Iris pigment epithelial cell (primary cell): ENCODE measurements at regions not wholly inside any gene's neighbourhood (a gene's known extent, or its start where the extent isn't known, plus 50 kb on each side); places are given as distances from the start of the nearest gene placed in this dataset.

Experiments
- DNase-seq: peaks from one replicate; pipeline ENCODE4 v3.0.0-alpha.2; 2011; ENCODE audit warnings: low read depth

DNA sequence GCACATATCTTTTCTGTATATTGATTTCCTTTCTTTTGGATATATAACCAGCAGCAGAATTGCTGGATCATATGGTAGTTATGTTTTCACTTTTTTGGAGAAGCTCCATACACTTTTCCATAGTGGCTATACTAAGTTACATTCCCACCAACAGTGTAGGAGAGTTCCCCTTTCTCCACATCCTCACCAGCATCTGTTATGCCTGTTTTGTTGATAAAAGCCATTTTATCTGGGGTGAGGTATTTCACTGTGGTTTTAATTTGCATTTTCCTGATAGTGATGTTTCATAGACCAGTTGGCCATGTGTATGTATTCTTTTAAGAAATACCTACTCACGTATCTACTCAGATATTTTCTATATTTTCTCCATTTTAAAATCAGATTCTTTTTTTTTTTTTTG is 419.3 kb upstream of the FAT3 start:
- no peak for DNase-seq

- no peak for DNase-seq
Measured at GRCh38 chr11:91804042-91804441, 420.6 kb upstream of the FAT3 start.

GRCh38 chr11:91802475-91802874 is 422.1 kb upstream of the FAT3 start:
- DNase-seq, result no peak

- DNase-seq, result no peak
Measured at GRCh38 chr11:91800208-91800914, 424.3 kb upstream of the FAT3 start.

DNA sequence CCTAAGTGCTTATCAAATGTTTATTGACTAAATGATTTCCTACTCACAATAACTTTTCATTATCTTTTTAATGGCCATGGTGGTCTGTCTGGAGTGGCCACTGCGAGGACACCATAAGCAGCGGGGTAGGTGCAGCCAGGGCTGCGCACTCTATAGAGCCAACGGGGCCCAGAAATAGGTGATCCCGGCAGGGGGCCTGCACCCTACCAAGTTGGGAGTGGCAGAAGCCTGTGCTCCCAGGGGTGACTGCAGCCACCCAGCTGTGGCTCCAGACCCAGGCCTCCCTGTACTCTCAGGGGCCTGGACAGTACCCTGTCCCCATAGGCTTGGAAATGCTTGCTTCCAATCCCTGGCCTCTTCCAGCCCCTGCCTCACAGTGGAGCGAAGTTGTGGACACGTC is 426.4 kb upstream of the FAT3 start:
- DNase-seq, result no peak

DNA sequence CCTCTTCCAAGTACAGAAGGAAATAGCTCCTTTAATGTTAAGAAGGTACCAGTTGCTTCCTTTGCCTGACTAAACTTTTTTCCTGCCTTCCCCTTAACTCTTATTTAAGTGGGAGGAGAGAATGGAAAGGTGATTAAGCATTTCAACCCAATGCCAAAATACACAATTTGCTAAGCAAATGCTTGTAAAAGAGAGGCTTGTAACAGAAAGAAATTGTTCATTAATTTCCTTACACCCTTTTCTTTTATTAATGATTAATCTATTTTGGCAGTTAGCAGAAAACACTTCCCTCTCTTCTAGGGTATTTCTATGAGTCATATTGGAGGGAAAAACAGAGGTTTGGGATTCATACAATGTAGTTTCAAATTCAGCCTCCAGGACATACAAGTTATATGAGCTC is 427.6 kb upstream of the FAT3 start:
- DNase-seq, result no peak

GRCh38 chr11:91795139-91795887 is 429.3 kb upstream of the FAT3 start:
- no peak for DNase-seq

DNA sequence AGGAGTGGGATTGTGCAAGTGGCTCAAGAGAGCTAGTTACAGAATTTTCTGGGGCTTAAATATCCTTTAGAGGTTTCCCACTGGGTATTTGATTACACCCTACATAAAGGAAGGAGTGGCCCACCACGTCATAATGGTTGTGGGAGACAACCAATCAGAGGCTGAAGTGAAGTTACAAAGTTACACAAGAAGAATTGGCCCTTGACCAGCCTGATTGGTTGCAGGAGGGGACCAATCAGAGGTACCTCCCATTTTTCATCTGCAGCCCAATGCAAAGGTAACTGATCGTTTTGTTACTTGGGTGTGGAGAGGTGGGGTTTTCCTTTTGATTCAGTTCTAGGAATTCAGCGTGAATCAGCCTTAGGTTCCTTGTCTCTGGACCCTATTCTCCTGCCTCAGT is 430.5 kb upstream of the FAT3 start:
- DNase-seq, result no peak

GRCh38 chr11:91792779-91793262 is 431.8 kb upstream of the FAT3 start:
- no peak for DNase-seq

DNA sequence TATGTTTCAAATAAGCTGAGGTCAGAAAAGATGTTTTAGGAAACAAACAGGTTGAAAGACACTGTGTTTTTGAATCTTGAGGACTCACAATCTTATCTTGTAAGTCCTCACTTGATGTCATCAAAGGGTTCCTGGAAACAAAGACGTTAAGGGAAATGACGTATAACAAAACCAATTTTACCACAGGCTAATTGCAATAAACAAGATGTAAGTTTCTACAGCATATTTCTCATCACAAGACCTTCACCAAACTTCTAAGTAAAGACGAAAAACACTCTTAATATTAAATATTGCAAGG is 433.5 kb upstream of the FAT3 start:
- no peak for DNase-seq

GRCh38 chr11:91790346-91791170 is 434.1 kb upstream of the FAT3 start:
- no peak for DNase-seq

DNA sequence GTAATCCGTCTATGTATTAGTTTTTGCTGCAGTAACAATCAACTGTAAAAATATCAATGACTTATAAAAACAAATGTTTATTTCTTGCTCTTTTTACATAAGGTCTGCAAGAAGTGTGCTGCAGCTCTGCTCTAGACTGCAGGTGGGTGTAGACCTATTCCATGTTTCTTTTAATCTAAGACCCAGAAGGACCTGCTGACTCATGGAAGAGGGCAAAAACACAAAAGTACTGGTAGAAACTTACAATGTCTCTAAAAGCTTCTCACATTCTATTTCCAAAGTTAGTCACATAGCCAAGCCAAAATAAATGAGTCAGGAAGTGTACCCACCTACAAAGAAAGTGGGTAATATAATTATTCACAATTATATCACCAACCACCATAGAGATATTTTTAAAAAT is 435.9 kb upstream of the FAT3 start:
- DNase-seq, result no peak

GRCh38 chr11:91786097-91786496 is 438.5 kb upstream of the FAT3 start:
- no peak for DNase-seq

DNA sequence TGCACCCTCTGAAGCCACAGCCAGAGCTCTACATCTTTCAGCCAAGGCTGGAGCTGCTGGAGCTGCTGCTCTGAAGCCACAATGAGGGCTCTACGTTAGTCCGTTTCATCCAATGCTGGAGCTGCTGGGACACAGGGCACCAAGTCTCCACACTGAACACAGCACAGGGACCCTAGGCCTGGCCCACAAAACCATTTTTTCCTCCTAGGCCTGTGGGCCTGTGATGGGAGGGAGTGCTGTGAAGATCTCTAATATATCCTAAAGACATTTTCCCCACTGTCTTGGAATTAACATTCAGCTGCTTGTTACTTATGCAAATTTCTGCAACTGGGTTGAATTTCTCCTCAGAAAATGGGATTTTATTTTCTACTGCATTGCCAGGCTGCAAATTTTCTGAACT is 441.4 kb upstream of the FAT3 start:
- DNase-seq, result no peak

GRCh38 chr11:91778758-91779157 is 445.9 kb upstream of the FAT3 start:
- no peak for DNase-seq

DNA sequence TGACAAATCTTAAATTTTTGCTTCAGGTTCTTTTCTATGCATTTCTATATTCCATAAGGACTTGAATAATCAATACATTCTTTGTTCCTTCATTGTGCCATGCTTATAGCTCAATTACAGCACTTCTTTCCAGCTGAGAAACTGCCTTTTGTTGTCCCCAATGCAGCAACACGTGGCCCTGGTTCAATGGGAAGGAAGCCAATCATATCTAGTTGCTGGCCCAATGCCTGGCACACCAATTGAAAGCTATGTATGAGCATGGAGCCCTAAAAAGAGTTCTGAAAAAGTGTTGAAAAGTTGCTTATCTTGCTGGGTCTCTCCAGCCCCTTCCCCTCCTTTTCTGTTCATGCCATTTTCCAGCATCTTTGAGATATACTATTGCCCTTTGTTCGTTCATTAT is 448.0 kb upstream of the FAT3 start:
- DNase-seq, result no peak

DNA sequence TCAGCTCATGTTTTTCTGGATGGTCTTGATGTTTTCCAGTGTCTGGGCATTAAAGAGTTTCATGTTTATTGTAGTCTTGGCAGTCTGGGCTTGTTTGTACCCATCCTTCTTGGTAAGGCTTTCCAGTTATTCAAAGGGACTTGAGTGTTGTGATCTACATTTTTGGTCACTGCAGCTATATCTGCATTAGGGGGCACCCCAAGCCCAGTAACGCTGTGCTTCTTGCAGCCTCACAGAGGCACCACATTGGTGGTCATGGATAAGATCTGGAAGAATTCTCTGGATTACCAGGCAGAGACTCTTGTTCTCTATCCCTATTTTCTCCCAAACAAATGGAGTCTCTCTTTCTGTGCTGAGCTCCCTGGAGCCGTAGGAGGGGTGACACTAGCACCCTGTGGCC is 451.5 kb upstream of the FAT3 start:
- DNase-seq, result no peak

- no peak for DNase-seq
Measured at GRCh38 chr11:91771961-91772360, 452.7 kb upstream of the FAT3 start.

DNA sequence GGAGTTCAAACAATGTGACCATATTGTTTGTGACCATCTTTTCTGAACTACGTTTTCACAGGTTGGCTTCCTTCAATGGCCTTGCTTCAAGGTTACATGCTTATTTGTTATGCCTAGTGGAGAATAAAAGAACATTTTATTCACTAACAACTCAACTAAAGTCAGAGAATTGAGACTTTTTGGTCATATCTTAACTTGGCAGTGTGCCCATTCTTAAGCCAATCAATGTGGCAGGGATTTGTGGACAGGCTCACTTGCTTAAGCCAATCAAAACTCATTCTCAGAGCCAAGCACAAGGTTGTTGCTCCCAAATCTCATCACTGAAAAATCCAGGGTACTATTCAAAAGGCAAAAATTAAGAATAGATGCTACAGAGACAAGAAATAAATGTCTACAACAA is 455.8 kb upstream of the FAT3 start:
- no peak for DNase-seq

- DNase-seq, result no peak
Measured at GRCh38 chr11:91763331-91763730, 461.3 kb upstream of the FAT3 start.

GRCh38 chr11:91761406-91762025 is 463.1 kb upstream of the FAT3 start:
- no peak for DNase-seq

- DNase-seq, result no peak
Measured at GRCh38 chr11:91756829-91757480, 467.7 kb upstream of the FAT3 start.
